Pancreas (tissue), 10 donors: ENCODE measurements at regions not wholly inside any gene's neighbourhood (a gene's known extent, or its start where the extent isn't known, plus 50 kb on each side); places are given as distances from the start of the nearest gene placed in this dataset.

Experiments used
- ATAC-seq, 4 donors: fragments of 200-7000 bp; cut with Tn5 transposase; one replicate each; pipeline versions ENCODE4 v1.8.0 to v1.9.1; 2020; ENCODE audit warnings: mild to moderate bottlenecking in 4 of 4, moderate library complexity in 4 of 4
- DNase-seq, 6 donors: peaks; one replicate each; pipeline ENCODE4 v3.0.0-alpha.2; 2020
- FAIRE-seq: peaks from 2 replicates; lab custom pipeline; 2012; peaks lifted over from hg19 to GRCh38; lab: Jason Lieb, UNC
- H3K27ac ChIP-seq, 4 donors: fragments of 200-600 bp; sonication (generic); 1 replicate in 3 of 4; 2 replicates in 1 of 4; pipeline versions ENCODE4 v1.5.0 to v1.8.0; 2020
- H3K27me3 ChIP-seq, 4 donors: fragments of 200-600 bp; one replicate each; pipeline ENCODE4 v1.8.0; 2021
- H3K36me3 ChIP-seq, 3 donors: fragments of 200-600 bp; sonication (generic) in 1 of 3; one replicate each; pipeline versions ENCODE4 v1.5.0 to v1.8.0; 2020 to 2021
- H3K4me1 ChIP-seq, 3 donors: fragments of 200-600 bp; one replicate each; pipeline ENCODE4 v1.8.0; 2021
- H3K4me3 ChIP-seq, 4 donors: fragments of 200-600 bp; sonication (generic) in 2 of 4; one replicate each; pipeline versions ENCODE4 v1.5.0 to v1.8.0; 2020 to 2021
- H3K9me3 ChIP-seq, 4 donors: fragments of 200-600 bp; one replicate each; pipeline ENCODE4 v1.8.0; 2021
- WGBS, 2 donors: extraction: QIAGEN DNeasy Blood & Tissue Kit; methylation state at CpG; one replicate each; pipeline ENCODE4 v1.1.7; 2013; 5-methylcytosine and 5-hydroxymethylcytosine counted together
- intact Hi-C, 3 donors: fragments of 100-400 bp; cut with DNase I; formaldehyde crosslinking; loops; one replicate each; pipeline versions ENCODE4 v1.11.1 to v1.14.2; 2022
- TF ChIP-seq, protein P1 (sequence below), 4 donors: fragments of 200-600 bp; sonication (generic) in 3 of 4; IDR thresholded peaks; one replicate each; pipeline versions ENCODE4 v1.5.0 to v1.8.0; 2021; ENCODE audit warnings: antibody characterized with exemption in 4 of 4
- donor health status: healthy with polysubstance abuse.
- donor health status: DM: no; HTN: no; CAD: no; lungs with moderate emphysema.
- donor health status: DM: no; HTN: no; CAD: no.
- donor health status: control.
- donor health status: control.
- donor health status: Bipolar disorder and iron deficiency.
- donor health status: DM: yes; HTN: yes; CAD: no.
- donor health status: DM: no; HTN: no; CAD: no.
- donor health status: DM: no; HTN: no; CAD: no.
- donor health status: DM: yes; HTN: yes; CAD: no.

DNA sequence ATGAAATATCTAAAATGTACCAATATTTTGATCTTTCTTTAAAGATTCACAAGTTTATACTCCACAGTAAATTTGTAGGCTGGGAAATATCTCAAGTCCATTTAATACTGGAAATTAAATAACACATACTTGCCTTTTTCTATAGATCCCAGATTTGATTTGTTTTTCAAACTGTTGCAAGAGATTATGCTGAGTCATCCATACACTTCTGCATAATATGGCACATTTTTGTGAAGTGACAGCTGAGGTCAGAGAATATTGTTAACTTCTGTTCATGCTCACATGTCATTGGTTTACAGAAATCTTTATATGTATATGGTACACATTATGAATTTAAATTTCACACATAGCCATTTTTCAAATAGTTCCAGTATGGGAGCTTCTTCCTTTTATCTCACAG is 1066.3 kb upstream of the NUDT12 start:
- Histone ChIP-seq H3K4me1 (no peaks in the 10 kb centered on the region), H3K27me3 (no peaks in the 10 kb centered on the region), H3K9me3 (no peaks in the 10 kb centered on the region), H3K27ac (no peak overlapping the region), H3K4me3 (no peak overlapping the region), H3K36me3 (no peaks in the 10 kb centered on the region)
- FAIRE-seq (no peak), ATAC-seq (no peak), DNase-seq (no peak)
- TF ChIP-seq, protein P1, sequence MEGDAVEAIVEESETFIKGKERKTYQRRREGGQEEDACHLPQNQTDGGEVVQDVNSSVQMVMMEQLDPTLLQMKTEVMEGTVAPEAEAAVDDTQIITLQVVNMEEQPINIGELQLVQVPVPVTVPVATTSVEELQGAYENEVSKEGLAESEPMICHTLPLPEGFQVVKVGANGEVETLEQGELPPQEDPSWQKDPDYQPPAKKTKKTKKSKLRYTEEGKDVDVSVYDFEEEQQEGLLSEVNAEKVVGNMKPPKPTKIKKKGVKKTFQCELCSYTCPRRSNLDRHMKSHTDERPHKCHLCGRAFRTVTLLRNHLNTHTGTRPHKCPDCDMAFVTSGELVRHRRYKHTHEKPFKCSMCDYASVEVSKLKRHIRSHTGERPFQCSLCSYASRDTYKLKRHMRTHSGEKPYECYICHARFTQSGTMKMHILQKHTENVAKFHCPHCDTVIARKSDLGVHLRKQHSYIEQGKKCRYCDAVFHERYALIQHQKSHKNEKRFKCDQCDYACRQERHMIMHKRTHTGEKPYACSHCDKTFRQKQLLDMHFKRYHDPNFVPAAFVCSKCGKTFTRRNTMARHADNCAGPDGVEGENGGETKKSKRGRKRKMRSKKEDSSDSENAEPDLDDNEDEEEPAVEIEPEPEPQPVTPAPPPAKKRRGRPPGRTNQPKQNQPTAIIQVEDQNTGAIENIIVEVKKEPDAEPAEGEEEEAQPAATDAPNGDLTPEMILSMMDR (IDR thresholded peaks at IDR 0.05): no peak
- intact Hi-C loops: no loop called here

DNA sequence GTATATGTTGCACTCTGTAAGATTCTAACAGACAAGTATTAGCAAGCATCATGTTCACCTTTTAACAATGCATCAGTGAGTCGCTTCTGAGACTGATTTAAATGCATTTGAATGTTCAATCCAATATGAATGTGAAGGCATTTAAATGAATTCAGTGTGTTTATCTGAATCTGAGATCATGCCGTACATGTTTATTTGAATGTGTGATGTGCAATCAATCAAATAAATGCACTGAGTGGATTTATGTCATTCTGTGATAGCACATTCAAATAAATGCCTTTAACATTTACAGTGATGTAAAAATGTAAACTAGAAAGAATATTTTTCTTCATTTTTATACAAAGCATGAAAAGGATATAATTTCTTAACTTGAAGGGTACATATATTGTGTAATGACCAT is 1063.5 kb upstream of the NUDT12 start:
- no peaks in the 10 kb centered on the region for H3K27me3 ChIP-seq
- intact Hi-C loops: no loop called here
- H3K4me1 ChIP-seq: no peaks in the 10 kb centered on the region
- H3K27ac ChIP-seq: no peak overlapping the region
- TF ChIP-seq, protein P1 (IDR thresholded peaks at IDR 0.05): no peak
- DNase-seq: no peak
- H3K9me3 ChIP-seq: no peaks in the 10 kb centered on the region
- WGBS, 2 donors: 46 to 49% methylated on average over 2 of the region's 2 CpGs
- ATAC-seq: no peak
- H3K4me3 ChIP-seq: no peak overlapping the region
- no peak for FAIRE-seq
- H3K36me3 ChIP-seq: no peaks in the 10 kb centered on the region

DNA sequence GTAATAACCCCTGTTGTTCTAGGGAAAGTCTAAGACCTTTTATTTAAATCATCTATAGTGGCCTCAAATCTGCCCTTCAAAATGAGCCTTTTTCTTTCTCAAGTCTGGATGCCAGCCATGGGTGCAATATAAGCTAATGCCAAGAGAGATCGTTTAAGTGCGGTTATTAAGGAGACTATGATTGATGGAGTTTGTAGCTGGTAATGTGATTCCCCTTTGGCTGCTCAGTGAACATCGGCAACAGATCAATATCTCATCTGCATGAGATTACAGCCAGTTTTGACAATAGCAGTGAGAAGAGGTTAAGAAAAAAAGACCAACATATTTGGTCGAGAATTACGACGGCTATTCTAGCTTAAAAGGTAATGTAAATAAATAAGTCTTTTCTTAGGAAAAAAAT is 1049.4 kb upstream of the NUDT12 start:
- intact Hi-C loops: no loop called here
- Histone ChIP-seq H3K9me3 (no peaks in the 10 kb centered on the region), H3K27me3 (no peaks in the 10 kb centered on the region), H3K27ac (no peak overlapping the region), H3K36me3 (no peaks in the 10 kb centered on the region), H3K4me1 (peaks cover 0 to 6% (median 0%) of the 10 kb centered on the region in 3 donors), H3K4me3 (no peak overlapping the region)
- 12 to 14% methylated on average over 6 of the region's 6 CpGs for WGBS, 2 donors
- no peak for FAIRE-seq
- no peak for DNase-seq
- ATAC-seq: no peak
- TF ChIP-seq, protein P1 (IDR thresholded peaks at IDR 0.05): no peak

DNA sequence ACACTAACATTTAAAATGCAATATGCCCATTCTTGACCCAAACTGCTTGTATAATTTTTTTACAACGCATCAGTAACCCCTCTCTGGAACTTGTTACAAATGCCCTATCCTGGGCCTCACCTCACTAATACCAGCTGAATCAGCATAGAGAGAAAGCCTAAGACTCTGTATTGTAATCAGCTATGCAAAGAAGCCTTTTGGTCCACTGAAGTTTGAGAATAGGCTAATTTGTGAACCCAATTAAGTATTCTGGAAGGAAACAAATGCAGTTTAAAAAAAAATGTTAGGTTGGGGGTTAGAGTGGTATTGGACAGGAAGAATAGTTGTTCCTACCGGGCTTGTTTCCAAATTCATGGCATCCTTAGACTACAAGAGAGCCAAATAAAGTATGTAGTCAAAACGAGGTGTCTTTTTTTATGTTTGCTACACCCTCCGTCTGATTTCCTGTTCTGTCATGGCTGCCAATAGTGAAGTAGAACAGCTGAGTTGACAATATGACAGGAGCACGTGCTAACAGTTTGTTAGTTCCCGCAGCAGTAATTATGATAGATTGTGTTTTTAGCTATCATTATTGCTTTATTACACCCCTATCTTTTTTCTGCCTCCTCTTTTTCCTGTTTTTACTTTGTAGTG is 1048.7 kb upstream of the NUDT12 start:
- no peak overlapping the region for H3K4me3 ChIP-seq
- WGBS, 2 donors: 29 to 30% methylated on average over 6 of the region's 6 CpGs
- intact Hi-C loops: no loop called here
- no peaks in the 10 kb centered on the region for H3K9me3 ChIP-seq
- no peak overlapping the region for H3K27ac ChIP-seq
- TF ChIP-seq, protein P1 (IDR thresholded peaks at IDR 0.05): no peak
- H3K36me3 ChIP-seq: no peaks in the 10 kb centered on the region
- DNase-seq: no peak
- peaks cover 0 to 6% (median 0%) of the 10 kb centered on the region in 3 donors for H3K4me1 ChIP-seq
- H3K27me3 ChIP-seq: no peaks in the 10 kb centered on the region
- peak in 2 of 4 donors; percentile 46 to 69 for ATAC-seq
- no peak for FAIRE-seq

DNA sequence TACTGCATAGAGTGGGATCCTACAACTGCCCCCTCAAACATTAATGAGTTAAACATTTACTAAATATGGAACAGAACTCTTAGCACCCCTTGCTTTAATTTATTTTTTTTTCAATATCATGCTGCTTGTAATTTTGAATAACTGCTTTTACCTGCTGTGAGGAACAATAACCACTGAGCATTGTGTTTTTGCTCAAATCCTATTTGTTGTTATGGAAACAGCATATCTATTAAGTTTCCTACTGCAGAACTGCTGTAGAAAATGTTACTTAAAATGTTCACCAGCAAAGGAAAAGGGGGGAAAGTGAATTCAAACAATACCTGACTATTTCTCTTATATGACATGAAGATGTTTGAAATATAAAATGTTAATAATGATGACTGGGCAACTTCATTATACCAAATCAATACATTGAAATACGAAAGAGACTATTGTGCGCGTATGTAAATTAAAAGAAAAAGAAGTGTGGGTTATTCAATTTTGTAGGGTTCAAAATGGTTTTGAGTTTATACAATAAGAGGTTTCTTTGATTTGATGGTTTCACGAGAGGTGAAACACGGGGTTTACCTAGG is 1043.8 kb upstream of the NUDT12 start:
- no peak for FAIRE-seq
- no peaks in the 10 kb centered on the region for H3K9me3 ChIP-seq
- no peak overlapping the region for H3K27ac ChIP-seq
- no peaks in the 10 kb centered on the region for H3K36me3 ChIP-seq
- TF ChIP-seq, protein P1 (IDR thresholded peaks at IDR 0.05): no peak
- intact Hi-C loops: no loop called here
- DNase-seq: no peak
- H3K4me1 ChIP-seq: no peaks in the 10 kb centered on the region
- H3K27me3 ChIP-seq: no peaks in the 10 kb centered on the region
- whole genome bisulfite sequencing, 2 donors: 72 to 75% methylated on average over 5 of the region's 5 CpGs
- no peak overlapping the region for H3K4me3 ChIP-seq
- no peak for ATAC-seq
